ENCODE measurements at regions not wholly inside any gene's neighbourhood (a gene's known extent, or its start where the extent isn't known, plus 50 kb on each side); places are given as distances from the start of the nearest gene placed in this dataset.

DNA sequence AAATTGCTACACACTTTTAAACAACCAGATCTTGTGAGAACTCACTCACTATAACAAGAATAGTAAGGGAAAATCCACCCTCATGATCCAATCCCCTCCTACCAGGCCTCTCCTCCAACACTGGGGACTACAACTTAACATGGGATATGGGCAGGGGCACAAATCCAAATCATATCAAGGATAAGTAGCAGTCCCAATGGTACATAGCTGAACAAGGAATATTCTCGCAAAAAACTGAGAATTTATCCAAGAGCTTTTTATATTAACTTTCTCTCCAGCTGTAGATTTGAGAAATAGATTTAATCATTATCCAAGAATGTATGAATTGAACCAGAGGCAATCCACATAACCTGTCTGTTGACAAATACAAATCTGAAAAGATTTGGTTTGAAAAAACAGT is 185.2 kb downstream of the TMTC3 start:
- peaks cover 0 to 2% (median 0%) of the 10 kb centered on the region in 5 experiments for H3K9me3 ChIP-seq (ENCODE audit: control extremely low read depth in 1 of 5, control insufficient read depth in 4 of 5, insufficient read depth in 2 of 5, low read depth in 1 of 5, low read length in 4 of 5)
- WGBS (ENCODE audit: insufficient coverage), result no CpG with 5 or more reads among the region's 1 CpG
- H3K27ac ChIP-seq (ENCODE audit: insufficient read depth in 1 of 2, low read depth in 1 of 2, low read length in 2 of 2, poor library complexity in 1 of 2, severe bottlenecking in 2 of 2), result no peak overlapping the region
- H3K4me3 ChIP-seq (ENCODE audit: control insufficient read depth in 1 of 7, extremely low read depth in 1 of 7, insufficient read depth in 4 of 7, low read depth in 2 of 7, low read length in 6 of 7), result no peak overlapping the region
- no peaks in the 10 kb centered on the region for H3K27me3 ChIP-seq (replicated peaks in 2 of 5; ENCODE audit: control insufficient read depth in 4 of 5, insufficient read depth in 5 of 5, low read length in 4 of 5)
- ChIA-PET POLR2A (no interaction called here), CTCF (no interaction called here)
- no peaks in the 10 kb centered on the region for H3K36me3 ChIP-seq (ENCODE audit: control insufficient read depth in 4 of 4, insufficient read depth in 4 of 4, low read length in 3 of 4)
- DNase-seq, result no peak
- no peaks in the 10 kb centered on the region for H3K4me1 ChIP-seq (ENCODE audit: control extremely low read depth in 1 of 4, control insufficient read depth in 4 of 4, insufficient read depth in 4 of 4, low read length in 3 of 4)

DNA sequence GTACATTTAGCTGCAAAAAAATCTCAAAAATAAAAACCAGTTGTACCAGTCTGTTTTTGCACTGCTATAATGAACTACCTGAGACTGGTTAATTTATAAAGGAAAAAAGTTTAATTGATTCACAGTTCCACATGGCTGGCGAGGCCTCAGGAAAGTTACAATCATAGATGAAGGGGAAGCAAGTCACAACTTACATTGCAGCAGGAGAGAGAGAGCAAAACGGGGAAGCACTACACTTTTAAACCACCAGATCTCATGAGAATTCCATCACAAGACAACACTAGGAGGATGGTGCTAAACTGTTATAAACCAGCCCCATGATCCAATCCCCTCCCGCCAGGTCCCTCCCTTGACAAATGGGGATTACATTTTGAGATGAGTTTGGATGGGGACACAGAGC is 186.0 kb downstream of the TMTC3 start:
- no peak for DNase-seq
- no peak overlapping the region for H3K27ac ChIP-seq (ENCODE audit: insufficient read depth in 1 of 2, low read depth in 1 of 2, low read length in 2 of 2, poor library complexity in 1 of 2, severe bottlenecking in 2 of 2)

DNA sequence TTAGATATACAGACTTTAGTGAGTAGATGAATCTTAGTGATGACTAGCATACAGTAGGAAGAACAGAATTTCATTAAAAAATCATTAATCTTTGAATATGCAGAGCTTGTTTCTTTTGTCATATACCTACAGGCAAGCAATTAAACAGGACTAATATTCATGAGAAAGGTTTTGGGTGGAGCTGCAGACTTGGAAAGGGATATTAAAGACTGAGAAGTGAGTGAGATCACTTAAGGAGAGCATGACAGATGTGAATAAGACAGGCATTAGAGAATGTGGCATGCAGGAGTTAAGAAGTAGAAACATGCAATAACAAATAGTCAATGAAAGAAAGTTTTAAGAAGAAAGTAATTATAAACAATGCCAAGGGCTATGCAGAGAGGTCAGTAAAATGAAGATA is 187.7 kb downstream of the TMTC3 start:
- POLR2A ChIA-PET, result no interaction called here
- CTCF ChIA-PET, result no interaction called here
- H3K4me3 ChIP-seq (ENCODE audit: control insufficient read depth in 1 of 7, extremely low read depth in 1 of 7, insufficient read depth in 4 of 7, low read depth in 2 of 7, low read length in 6 of 7), result no peak overlapping the region

More for the DNA sequence above, 186.0 kb downstream of the TMTC3 start:
- H3K9me3 ChIP-seq (ENCODE audit: control extremely low read depth in 1 of 5, control insufficient read depth in 4 of 5, insufficient read depth in 2 of 5, low read depth in 1 of 5, low read length in 4 of 5), result peaks cover 0 to 2% (median 0%) of the 10 kb centered on the region in 5 experiments
- no CpG with 5 or more reads among the region's 3 CpGs for WGBS (ENCODE audit: insufficient coverage)
- H3K27me3 ChIP-seq (replicated peaks in 2 of 5; ENCODE audit: control insufficient read depth in 4 of 5, insufficient read depth in 5 of 5, low read length in 4 of 5), result no peaks in the 10 kb centered on the region
- POLR2A ChIA-PET, result no interaction called here
- CTCF ChIA-PET, result no interaction called here
- no peak overlapping the region for H3K4me3 ChIP-seq (ENCODE audit: control insufficient read depth in 1 of 7, extremely low read depth in 1 of 7, insufficient read depth in 4 of 7, low read depth in 2 of 7, low read length in 6 of 7)
- no peaks in the 10 kb centered on the region for H3K36me3 ChIP-seq (ENCODE audit: control insufficient read depth in 4 of 4, insufficient read depth in 4 of 4, low read length in 3 of 4)
- H3K4me1 ChIP-seq (ENCODE audit: control extremely low read depth in 1 of 4, control insufficient read depth in 4 of 4, insufficient read depth in 4 of 4, low read length in 3 of 4), result no peaks in the 10 kb centered on the region

DNA sequence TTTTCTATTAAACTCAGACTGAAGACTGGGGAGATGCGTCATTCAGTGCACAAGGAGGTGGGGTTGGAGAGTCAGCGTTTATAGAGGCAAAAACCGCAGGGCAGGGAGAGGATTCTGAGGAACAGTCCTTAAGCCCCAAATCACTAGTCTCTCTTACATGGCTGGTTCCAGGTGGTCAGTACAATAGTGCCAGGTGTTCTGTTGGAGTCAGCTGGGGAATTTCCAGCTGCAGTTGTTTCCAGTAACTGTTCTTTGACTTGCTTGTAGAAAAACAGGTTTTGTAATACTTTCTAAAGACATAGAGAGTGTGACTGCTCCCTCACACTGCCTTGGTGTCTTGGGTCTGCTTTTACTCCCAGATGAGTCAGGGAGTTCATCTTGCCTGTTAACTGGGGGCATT is 192.2 kb downstream of the TMTC3 start:
- H3K27ac ChIP-seq (ENCODE audit: insufficient read depth in 1 of 2, low read depth in 1 of 2, low read length in 2 of 2, poor library complexity in 1 of 2, severe bottlenecking in 2 of 2), result no peak overlapping the region
- no peak for DNase-seq
- H3K9me3 ChIP-seq (ENCODE audit: control extremely low read depth in 1 of 5, control insufficient read depth in 4 of 5, insufficient read depth in 2 of 5, low read depth in 1 of 5, low read length in 4 of 5), result peaks cover 0 to 2% (median 0%) of the 10 kb centered on the region in 5 experiments
- no peaks in the 10 kb centered on the region for H3K36me3 ChIP-seq (ENCODE audit: control insufficient read depth in 4 of 4, insufficient read depth in 4 of 4, low read length in 3 of 4)
- CTCF ChIA-PET, result no interaction called here
- no peaks in the 10 kb centered on the region for H3K4me1 ChIP-seq (ENCODE audit: control extremely low read depth in 1 of 4, control insufficient read depth in 4 of 4, insufficient read depth in 4 of 4, low read length in 3 of 4)
- POLR2A ChIA-PET, result no interaction called here
- no peaks in the 10 kb centered on the region for H3K27me3 ChIP-seq (replicated peaks in 2 of 5; ENCODE audit: control insufficient read depth in 4 of 5, insufficient read depth in 5 of 5, low read length in 4 of 5)
- 96% methylated on average over 3 of the region's 3 CpGs for WGBS (ENCODE audit: insufficient coverage)
- no peak overlapping the region for H3K4me3 ChIP-seq (ENCODE audit: control insufficient read depth in 1 of 7, extremely low read depth in 1 of 7, insufficient read depth in 4 of 7, low read depth in 2 of 7, low read length in 6 of 7)

More for the DNA sequence above, 187.7 kb downstream of the TMTC3 start:
- peaks cover 0 to 2% (median 0%) of the 10 kb centered on the region in 5 experiments for H3K9me3 ChIP-seq (ENCODE audit: control extremely low read depth in 1 of 5, control insufficient read depth in 4 of 5, insufficient read depth in 2 of 5, low read depth in 1 of 5, low read length in 4 of 5)
- no peak for DNase-seq
- no peaks in the 10 kb centered on the region for H3K36me3 ChIP-seq (ENCODE audit: control insufficient read depth in 4 of 4, insufficient read depth in 4 of 4, low read length in 3 of 4)
- no peaks in the 10 kb centered on the region for H3K4me1 ChIP-seq (ENCODE audit: control extremely low read depth in 1 of 4, control insufficient read depth in 4 of 4, insufficient read depth in 4 of 4, low read length in 3 of 4)
- H3K27me3 ChIP-seq (replicated peaks in 2 of 5; ENCODE audit: control insufficient read depth in 4 of 5, insufficient read depth in 5 of 5, low read length in 4 of 5), result no peaks in the 10 kb centered on the region
- H3K27ac ChIP-seq (ENCODE audit: insufficient read depth in 1 of 2, low read depth in 1 of 2, low read length in 2 of 2, poor library complexity in 1 of 2, severe bottlenecking in 2 of 2), result no peak overlapping the region

DNA sequence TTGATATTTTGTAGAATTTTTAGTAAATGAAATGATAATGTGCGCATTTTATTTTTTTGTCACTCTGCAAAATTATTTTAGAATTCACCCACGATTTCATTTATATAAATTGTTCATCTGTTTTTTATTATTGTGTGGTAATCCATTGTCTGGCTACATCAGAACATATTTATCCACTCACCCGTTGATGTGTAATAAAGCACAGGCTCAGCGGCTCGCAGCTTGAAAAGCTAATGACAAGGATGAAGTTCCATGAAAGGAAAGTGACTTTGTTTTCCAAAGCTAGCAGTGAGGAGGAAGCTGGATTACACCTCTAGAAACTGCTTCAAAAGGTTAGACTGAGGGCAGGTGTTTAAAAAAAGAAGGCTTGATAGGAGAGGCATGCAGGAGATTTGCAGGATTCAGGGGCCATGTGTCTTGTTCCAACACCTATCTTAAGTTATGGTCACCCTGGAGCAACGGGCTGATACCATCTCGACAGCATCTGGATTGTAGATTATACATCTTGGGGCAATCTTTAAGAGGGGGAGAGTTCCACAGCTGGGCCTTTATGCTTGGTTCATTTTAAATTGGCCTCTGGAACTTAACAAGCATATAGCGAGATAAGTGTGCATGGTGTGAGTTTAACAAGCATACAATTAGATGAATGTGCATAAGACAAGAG is 194.1 kb downstream of the TMTC3 start:
- 100% methylated on average over 3 of the region's 8 CpGs for WGBS (ENCODE audit: insufficient coverage)
- Histone ChIP-seq H3K9me3 (ENCODE audit: control extremely low read depth in 1 of 5, control insufficient read depth in 4 of 5, insufficient read depth in 2 of 5, low read depth in 1 of 5, low read length in 4 of 5) (peaks cover 0 to 2% (median 0%) of the 10 kb centered on the region in 5 experiments), H3K36me3 (ENCODE audit: control insufficient read depth in 4 of 4, insufficient read depth in 4 of 4, low read length in 3 of 4) (no peaks in the 10 kb centered on the region), H3K27me3 (replicated peaks in 2 of 5; ENCODE audit: control insufficient read depth in 4 of 5, insufficient read depth in 5 of 5, low read length in 4 of 5) (no peaks in the 10 kb centered on the region), H3K27ac (ENCODE audit: insufficient read depth in 1 of 2, low read depth in 1 of 2, low read length in 2 of 2, poor library complexity in 1 of 2, severe bottlenecking in 2 of 2) (no peak overlapping the region), H3K4me1 (ENCODE audit: control extremely low read depth in 1 of 4, control insufficient read depth in 4 of 4, insufficient read depth in 4 of 4, low read length in 3 of 4) (no peaks in the 10 kb centered on the region), H3K4me3 (ENCODE audit: control insufficient read depth in 1 of 7, extremely low read depth in 1 of 7, insufficient read depth in 4 of 7, low read depth in 2 of 7, low read length in 6 of 7) (no peak overlapping the region)
- CTCF ChIA-PET, result no interaction called here
- POLR2A ChIA-PET, result no interaction called here
- DNase-seq, result no peak

DNA sequence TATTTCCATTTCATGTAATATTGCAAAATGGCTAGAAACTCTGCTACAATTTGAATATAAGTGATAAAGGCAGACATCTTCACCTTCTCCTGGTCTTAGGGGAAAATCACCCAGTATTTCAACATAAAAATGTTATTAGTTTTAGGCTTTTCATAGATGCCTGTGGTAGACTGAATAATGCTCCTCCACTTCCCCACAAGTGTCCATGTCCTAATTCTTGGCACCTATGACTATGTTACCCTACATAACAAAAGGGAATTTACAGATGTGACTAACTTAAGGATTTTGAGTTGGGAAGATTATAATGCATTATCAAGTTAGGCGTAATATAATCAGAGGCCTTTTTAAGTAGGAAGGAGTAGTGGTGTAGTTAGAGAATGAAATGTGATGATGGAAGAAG is 196.4 kb downstream of the TMTC3 start:
- 0% methylated on average over 1 of the region's 1 CpG for WGBS (ENCODE audit: insufficient coverage)
- no peaks in the 10 kb centered on the region for H3K27me3 ChIP-seq (replicated peaks in 2 of 5; ENCODE audit: control insufficient read depth in 4 of 5, insufficient read depth in 5 of 5, low read length in 4 of 5)
- H3K4me1 ChIP-seq (ENCODE audit: control extremely low read depth in 1 of 4, control insufficient read depth in 4 of 4, insufficient read depth in 4 of 4, low read length in 3 of 4), result no peaks in the 10 kb centered on the region
- no peaks in the 10 kb centered on the region for H3K9me3 ChIP-seq (ENCODE audit: control extremely low read depth in 1 of 5, control insufficient read depth in 4 of 5, insufficient read depth in 2 of 5, low read depth in 1 of 5, low read length in 4 of 5)
- ChIA-PET CTCF (no interaction called here), POLR2A (no interaction called here)
- no peak overlapping the region for H3K27ac ChIP-seq (ENCODE audit: insufficient read depth in 1 of 2, low read depth in 1 of 2, low read length in 2 of 2, poor library complexity in 1 of 2, severe bottlenecking in 2 of 2)
- no peaks in the 10 kb centered on the region for H3K36me3 ChIP-seq (ENCODE audit: control insufficient read depth in 4 of 4, insufficient read depth in 4 of 4, low read length in 3 of 4)
- no peak overlapping the region for H3K4me3 ChIP-seq (ENCODE audit: control insufficient read depth in 1 of 7, extremely low read depth in 1 of 7, insufficient read depth in 4 of 7, low read depth in 2 of 7, low read length in 6 of 7)
- no peak for DNase-seq

DNA sequence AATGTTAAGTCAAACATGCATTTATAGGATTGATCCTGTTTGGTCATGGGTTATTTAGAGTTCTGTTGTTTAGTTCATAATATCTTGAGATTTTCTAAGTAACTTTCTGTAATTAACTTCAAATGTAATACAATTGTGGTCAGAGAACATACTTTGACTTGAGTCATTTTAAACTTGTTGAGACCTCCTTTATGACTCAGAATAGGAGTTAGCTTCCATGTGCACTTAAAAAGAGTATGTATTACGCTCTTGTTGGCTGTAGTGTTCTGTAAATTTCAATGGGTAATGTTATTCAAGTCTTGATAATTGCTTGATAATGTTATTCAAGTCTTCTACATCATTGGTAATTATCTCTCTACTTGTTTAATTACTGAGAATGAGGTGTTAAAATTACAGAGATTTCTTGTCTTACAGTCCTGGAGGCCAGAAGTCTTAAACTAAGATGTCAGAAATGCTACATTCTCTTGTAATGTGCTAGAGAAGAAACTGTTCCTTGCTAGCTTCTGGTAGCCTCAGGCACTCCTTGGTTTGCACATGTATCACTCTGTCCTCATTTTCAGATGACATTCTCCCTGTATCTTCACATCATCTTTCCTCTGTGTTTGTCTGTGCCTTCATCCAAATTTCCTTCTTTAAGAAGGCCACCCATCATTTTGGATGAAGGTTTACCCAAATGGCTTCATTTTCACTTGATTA is 197.3 kb downstream of the TMTC3 start:
- ChIA-PET POLR2A (no interaction called here), CTCF (no interaction called here)
- H3K27me3 ChIP-seq (replicated peaks in 2 of 5; ENCODE audit: control insufficient read depth in 4 of 5, insufficient read depth in 5 of 5, low read length in 4 of 5), result no peaks in the 10 kb centered on the region
- no peaks in the 10 kb centered on the region for H3K9me3 ChIP-seq (ENCODE audit: control extremely low read depth in 1 of 5, control insufficient read depth in 4 of 5, insufficient read depth in 2 of 5, low read depth in 1 of 5, low read length in 4 of 5)
- no peak overlapping the region for H3K27ac ChIP-seq (ENCODE audit: insufficient read depth in 1 of 2, low read depth in 1 of 2, low read length in 2 of 2, poor library complexity in 1 of 2, severe bottlenecking in 2 of 2)
- no peaks in the 10 kb centered on the region for H3K36me3 ChIP-seq (ENCODE audit: control insufficient read depth in 4 of 4, insufficient read depth in 4 of 4, low read length in 3 of 4)
- no peak overlapping the region for H3K4me3 ChIP-seq (ENCODE audit: control insufficient read depth in 1 of 7, extremely low read depth in 1 of 7, insufficient read depth in 4 of 7, low read depth in 2 of 7, low read length in 6 of 7)
- WGBS (ENCODE audit: insufficient coverage), result no CpG with 5 or more reads among the region's 1 CpG
- no peaks in the 10 kb centered on the region for H3K4me1 ChIP-seq (ENCODE audit: control extremely low read depth in 1 of 4, control insufficient read depth in 4 of 4, insufficient read depth in 4 of 4, low read length in 3 of 4)
- DNase-seq, result no peak
